ENCODE measurements at regions not wholly inside any gene's neighbourhood (a gene's known extent, or its start where the extent isn't known, plus 50 kb on each side); places are given as distances from the start of the nearest gene placed in this dataset.

DNA sequence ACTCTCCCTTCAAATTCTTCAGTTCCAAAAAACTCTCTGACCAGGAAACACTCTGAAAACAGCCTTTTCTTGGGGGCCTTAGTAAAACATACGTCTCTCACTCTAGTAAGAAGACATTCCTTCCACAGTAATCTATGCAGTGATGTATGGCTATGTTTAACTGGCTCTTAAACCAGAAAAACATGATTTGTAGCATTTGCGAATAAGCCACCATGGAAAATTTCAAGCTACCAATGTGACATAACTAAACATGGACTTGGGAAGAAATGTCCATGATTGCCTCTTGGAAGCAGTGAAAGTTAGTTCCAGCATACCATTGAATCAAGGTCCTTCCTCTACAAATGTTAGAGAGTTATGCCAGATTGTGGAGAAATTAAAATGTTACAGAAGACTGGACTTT is 121.5 kb upstream of the ATF7IP start:
- Histone ChIP-seq H3K4me1 (no peaks in the 10 kb centered on the region), H3K9me3 (peaks cover 0 to 25% (median 21%) of the 10 kb centered on the region in 4 donors), H3K27ac (replicated peaks in 1 of 4) (no peak overlapping the region), H3K4me3 (no peak overlapping the region), H3K36me3 (no peaks in the 10 kb centered on the region), H3K27me3 (no peaks in the 10 kb centered on the region)
- intact Hi-C loops (cut with DNase I): loop anchor here (5.0 kb wide), 1 partner anchor 423 kb away; no protein-coding TSS in a partner anchor
- TF ChIP-seq POLR2A (IDR thresholded peaks at IDR 0.05; ENCODE audit: low read depth) (no peak), EP300 (IDR thresholded peaks at IDR 0.05) (no peak), POLR2AphosphoS5 (IDR thresholded peaks at IDR 0.05) (no peak)
- TF ChIP-seq, protein P1, sequence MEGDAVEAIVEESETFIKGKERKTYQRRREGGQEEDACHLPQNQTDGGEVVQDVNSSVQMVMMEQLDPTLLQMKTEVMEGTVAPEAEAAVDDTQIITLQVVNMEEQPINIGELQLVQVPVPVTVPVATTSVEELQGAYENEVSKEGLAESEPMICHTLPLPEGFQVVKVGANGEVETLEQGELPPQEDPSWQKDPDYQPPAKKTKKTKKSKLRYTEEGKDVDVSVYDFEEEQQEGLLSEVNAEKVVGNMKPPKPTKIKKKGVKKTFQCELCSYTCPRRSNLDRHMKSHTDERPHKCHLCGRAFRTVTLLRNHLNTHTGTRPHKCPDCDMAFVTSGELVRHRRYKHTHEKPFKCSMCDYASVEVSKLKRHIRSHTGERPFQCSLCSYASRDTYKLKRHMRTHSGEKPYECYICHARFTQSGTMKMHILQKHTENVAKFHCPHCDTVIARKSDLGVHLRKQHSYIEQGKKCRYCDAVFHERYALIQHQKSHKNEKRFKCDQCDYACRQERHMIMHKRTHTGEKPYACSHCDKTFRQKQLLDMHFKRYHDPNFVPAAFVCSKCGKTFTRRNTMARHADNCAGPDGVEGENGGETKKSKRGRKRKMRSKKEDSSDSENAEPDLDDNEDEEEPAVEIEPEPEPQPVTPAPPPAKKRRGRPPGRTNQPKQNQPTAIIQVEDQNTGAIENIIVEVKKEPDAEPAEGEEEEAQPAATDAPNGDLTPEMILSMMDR (IDR thresholded peaks at IDR 0.05): no peak
- 91% methylated on average over 2 of the region's 2 CpGs for WGBS
- no peak for DNase-seq (ENCODE audit: extremely low spot score)

DNA sequence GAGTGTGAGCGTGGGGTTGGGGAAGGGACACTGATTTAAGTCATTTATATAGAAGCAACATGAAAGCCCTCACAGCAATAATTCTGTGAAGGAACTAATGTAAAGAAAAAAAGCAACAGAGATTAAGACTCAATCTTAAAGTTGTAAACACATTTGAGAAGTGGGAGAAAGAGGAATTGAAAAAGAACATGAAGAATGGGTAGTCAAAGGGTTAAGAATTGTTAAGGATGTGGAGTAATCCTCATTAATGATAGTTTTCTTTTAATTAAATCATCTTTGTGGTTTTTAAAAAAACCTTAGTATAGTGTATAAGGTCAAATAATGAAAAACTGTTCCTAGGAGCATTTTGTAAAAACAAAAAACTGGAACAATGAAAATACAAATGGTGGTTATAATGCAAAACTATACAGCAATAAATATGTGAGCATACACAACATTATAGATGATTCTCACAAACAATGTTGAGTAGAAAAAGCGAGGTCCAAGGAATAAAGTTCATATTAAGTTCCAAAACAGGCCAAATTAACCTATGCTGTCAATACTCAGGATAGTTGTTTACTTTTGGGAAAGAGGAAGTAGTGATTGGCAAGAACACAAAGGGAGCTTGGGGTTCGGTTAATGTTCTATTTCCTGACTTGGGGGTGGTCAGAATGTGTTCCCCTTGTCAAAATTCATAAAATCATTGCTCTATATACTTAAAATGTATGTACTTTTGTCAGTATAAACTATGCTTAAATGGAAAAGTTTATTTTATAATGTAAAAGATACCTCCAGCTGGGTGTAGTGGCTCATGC is 120.4 kb upstream of the ATF7IP start:
- peaks cover 0 to 25% (median 21%) of the 10 kb centered on the region in 4 donors for H3K9me3 ChIP-seq
- H3K27me3 ChIP-seq: no peaks in the 10 kb centered on the region
- no peaks in the 10 kb centered on the region for H3K36me3 ChIP-seq
- H3K4me1 ChIP-seq: no peaks in the 10 kb centered on the region
- intact Hi-C loops (cut with DNase I): loop anchor here (5.0 kb wide), 1 partner anchor 422 kb away; no protein-coding TSS in a partner anchor
- WGBS: 64% methylated on average over 3 of the region's 3 CpGs
- TF ChIP-seq POLR2A (IDR thresholded peaks at IDR 0.05; ENCODE audit: low read depth) (no peak), EP300 (IDR thresholded peaks at IDR 0.05) (no peak), POLR2AphosphoS5 (IDR thresholded peaks at IDR 0.05) (no peak)
- TF ChIP-seq, protein P1 (IDR thresholded peaks at IDR 0.05): no peak
- no peak overlapping the region for H3K4me3 ChIP-seq
- DNase-seq (ENCODE audit: extremely low spot score): no peak
- no peak overlapping the region for H3K27ac ChIP-seq (replicated peaks in 1 of 4)

DNA sequence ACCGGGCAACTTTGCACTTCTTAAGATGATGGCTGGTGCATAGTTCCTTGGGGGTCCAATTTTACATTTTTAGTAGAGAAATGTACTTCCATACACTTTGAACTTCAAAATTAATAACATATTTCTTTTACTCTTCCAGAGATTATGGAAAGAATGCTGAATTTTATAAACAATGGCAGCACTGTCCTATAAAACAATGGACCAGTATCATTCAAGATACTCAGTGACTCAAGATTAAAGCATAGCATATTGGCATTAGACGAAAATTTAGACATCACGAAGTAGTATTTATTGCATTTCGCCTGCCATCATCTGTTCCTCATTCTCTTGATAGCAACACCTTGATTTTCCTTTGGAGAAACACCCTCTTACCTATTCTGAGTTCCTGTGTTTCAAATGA is 118.3 kb upstream of the ATF7IP start:
- TF ChIP-seq EP300 (IDR thresholded peaks at IDR 0.05) (no peak), POLR2AphosphoS5 (IDR thresholded peaks at IDR 0.05) (no peak), POLR2A (IDR thresholded peaks at IDR 0.05; ENCODE audit: low read depth) (no peak)
- DNase-seq (ENCODE audit: extremely low spot score): no peak
- intact Hi-C loops (cut with DNase I): no loop called here
- no peak overlapping the region for H3K4me3 ChIP-seq
- H3K27ac ChIP-seq (replicated peaks in 1 of 4): no peak overlapping the region
- H3K36me3 ChIP-seq: no peaks in the 10 kb centered on the region
- peaks cover 0 to 24% (median 19%) of the 10 kb centered on the region in 4 donors for H3K9me3 ChIP-seq
- no peaks in the 10 kb centered on the region for H3K4me1 ChIP-seq
- WGBS: 91% methylated on average over 4 of the region's 4 CpGs
- H3K27me3 ChIP-seq: no peaks in the 10 kb centered on the region

DNA sequence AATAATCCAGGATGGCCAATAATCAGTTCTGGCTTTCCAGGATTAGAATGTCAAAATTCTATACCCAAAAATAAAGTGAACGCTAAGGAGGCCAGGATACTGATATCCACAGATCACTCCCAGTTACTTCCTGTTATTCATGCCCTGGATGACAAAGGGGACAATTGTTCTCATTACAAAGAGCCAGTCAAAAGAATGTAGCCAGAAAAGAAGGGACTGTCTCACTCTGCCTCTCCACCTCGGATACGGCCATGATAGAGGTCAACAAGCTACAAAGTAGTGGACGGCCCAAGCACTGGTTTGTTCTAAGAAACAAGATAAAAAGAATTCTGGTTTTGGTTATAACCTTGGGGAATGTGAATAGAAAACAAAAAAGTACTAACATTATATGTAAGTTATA is 116.1 kb upstream of the ATF7IP start:
- H3K9me3 ChIP-seq: peaks cover 0 to 2% (median 0%) of the 10 kb centered on the region in 4 donors
- no peaks in the 10 kb centered on the region for H3K27me3 ChIP-seq
- H3K27ac ChIP-seq (replicated peaks in 1 of 4): no peak overlapping the region
- no peaks in the 10 kb centered on the region for H3K4me1 ChIP-seq
- DNase-seq (ENCODE audit: extremely low spot score): no peak
- no peak overlapping the region for H3K4me3 ChIP-seq
- H3K36me3 ChIP-seq: no peaks in the 10 kb centered on the region
- 71% methylated on average over 4 of the region's 4 CpGs for WGBS
- TF ChIP-seq POLR2AphosphoS5 (IDR thresholded peaks at IDR 0.05) (no peak), EP300 (IDR thresholded peaks at IDR 0.05) (no peak), POLR2A (IDR thresholded peaks at IDR 0.05; ENCODE audit: low read depth) (no peak)
- TF ChIP-seq, protein P1 (IDR thresholded peaks at IDR 0.05): no peak
- intact Hi-C loops (cut with DNase I): no loop called here

DNA sequence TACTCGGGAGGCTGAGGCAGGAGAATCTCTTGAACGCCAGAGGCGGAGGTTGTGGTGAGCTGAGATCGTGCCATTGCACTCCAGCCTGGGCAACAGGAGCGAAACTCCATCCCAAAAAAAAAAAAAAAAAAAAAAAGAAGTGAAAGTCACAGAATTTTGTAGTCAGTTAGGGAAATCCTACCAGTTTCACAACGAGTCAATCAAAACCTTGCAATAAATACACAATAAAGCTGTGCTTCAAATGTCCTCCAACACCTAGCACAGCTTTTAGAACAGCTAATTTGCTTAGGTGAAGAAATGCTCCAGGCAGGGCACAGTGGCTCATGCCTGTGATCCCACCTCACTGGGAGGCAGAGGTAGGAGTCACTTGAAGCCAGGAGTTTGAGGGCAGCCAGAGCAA is 112.8 kb upstream of the ATF7IP start:
- no peaks in the 10 kb centered on the region for H3K36me3 ChIP-seq
- intact Hi-C loops (cut with DNase I): no loop called here
- no peak overlapping the region for H3K4me3 ChIP-seq
- no peaks in the 10 kb centered on the region for H3K9me3 ChIP-seq
- peaks cover 11 to 21% (median 17%) of the 10 kb centered on the region in 4 donors for H3K4me1 ChIP-seq
- no peaks in the 10 kb centered on the region for H3K27me3 ChIP-seq
- DNase-seq (ENCODE audit: extremely low spot score): no peak
- no peak overlapping the region for H3K27ac ChIP-seq (replicated peaks in 1 of 4)
- TF ChIP-seq, protein P1 (IDR thresholded peaks at IDR 0.05): no peak
- TF ChIP-seq EP300 (IDR thresholded peaks at IDR 0.05) (no peak), POLR2A (IDR thresholded peaks at IDR 0.05; ENCODE audit: low read depth) (no peak), POLR2AphosphoS5 (IDR thresholded peaks at IDR 0.05) (no peak)
- 82% methylated on average over 5 of the region's 6 CpGs for WGBS

Measured in esophagus muscularis mucosa (tissue), 4 donors.